ENCODE measurements at regions not wholly inside any gene's neighbourhood (a gene's known extent, or its start where the extent isn't known, plus 50 kb on each side); places are given as distances from the start of the nearest gene placed in this dataset.

- no peak for TF ChIP-seq CTCF (IDR thresholded peaks at IDR 0.05; ENCODE audit: low read depth, low read length)
- no peaks in the 10 kb centered on the region for H3K36me3 ChIP-seq
- H3K27me3 ChIP-seq (ENCODE audit: insufficient read depth, low read depth, severe bottlenecking), result peaks cover 15% of the 10 kb centered on the region
- H3K9me3 ChIP-seq (ENCODE audit: severe bottlenecking), result no peaks in the 10 kb centered on the region
- no peak for DNase-seq
- H3K27ac ChIP-seq, result no peak overlapping the region
- no peak overlapping the region for H3K4me3 ChIP-seq (ENCODE audit: low read depth, low read length)
These were observed 58.9 kb upstream of the FBXO33 start for GRCh38 chr14:39491134-39491571.

- Histone ChIP-seq H3K9me3 (ENCODE audit: severe bottlenecking) (no peaks in the 10 kb centered on the region), H3K36me3 (no peaks in the 10 kb centered on the region), H3K4me3 (ENCODE audit: low read depth, low read length) (no peak overlapping the region), H3K27ac (no peak overlapping the region), H3K27me3 (ENCODE audit: insufficient read depth, low read depth, severe bottlenecking) (peaks cover 8% of the 10 kb centered on the region)
- DNase-seq, result no peak
- no peak for TF ChIP-seq CTCF (IDR thresholded peaks at IDR 0.05; ENCODE audit: low read depth, low read length)
These were observed 56.4 kb upstream of the FBXO33 start for GRCh38 chr14:39488600-39488999.

GRCh38 chr14:39483682-39484081, 51.4 kb upstream of the FBXO33 start:
- peaks cover 5% of the 10 kb centered on the region for H3K27me3 ChIP-seq (ENCODE audit: insufficient read depth, low read depth, severe bottlenecking)
- no peaks in the 10 kb centered on the region for H3K9me3 ChIP-seq (ENCODE audit: severe bottlenecking)
- no peak overlapping the region for H3K27ac ChIP-seq
- H3K4me3 ChIP-seq (ENCODE audit: low read depth, low read length), result no peak overlapping the region
- DNase-seq, result no peak
- no peak for TF ChIP-seq CTCF (IDR thresholded peaks at IDR 0.05; ENCODE audit: low read depth, low read length)
- H3K36me3 ChIP-seq, result no peaks in the 10 kb centered on the region

Data from WERI-Rb-1 (cell line).